ENCODE measurements at regions not wholly inside any gene's neighbourhood (a gene's known extent, or its start where the extent isn't known, plus 50 kb on each side); places are given as distances from the start of the nearest gene placed in this dataset.
"Not testable (repeated sequence)": the region's sequence is repeated elsewhere in the genome, so short reads cannot be mapped to it uniquely, and the experiment has no call there.

DNA sequence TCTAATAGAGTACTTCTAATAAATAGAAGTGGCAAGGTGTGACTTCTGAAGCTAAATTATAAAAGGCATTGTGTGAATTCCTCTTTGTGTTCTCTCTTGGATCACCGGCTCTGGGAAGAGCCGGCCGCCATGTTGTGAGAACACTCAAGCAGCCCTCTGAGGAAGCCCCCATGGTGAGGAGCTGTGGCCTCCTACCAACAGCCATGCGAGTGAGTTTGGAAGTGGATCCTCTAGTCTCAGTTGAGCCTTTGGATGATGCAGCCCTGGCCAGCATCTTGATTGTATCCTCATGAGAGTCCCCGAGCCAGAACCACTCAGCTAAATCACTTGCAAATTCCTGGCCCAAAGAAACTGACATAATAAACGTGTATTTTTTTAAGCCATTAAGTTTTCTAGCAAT, 94.5 kb upstream of the CARD11 start:
- DNase-seq = no peak

DNA sequence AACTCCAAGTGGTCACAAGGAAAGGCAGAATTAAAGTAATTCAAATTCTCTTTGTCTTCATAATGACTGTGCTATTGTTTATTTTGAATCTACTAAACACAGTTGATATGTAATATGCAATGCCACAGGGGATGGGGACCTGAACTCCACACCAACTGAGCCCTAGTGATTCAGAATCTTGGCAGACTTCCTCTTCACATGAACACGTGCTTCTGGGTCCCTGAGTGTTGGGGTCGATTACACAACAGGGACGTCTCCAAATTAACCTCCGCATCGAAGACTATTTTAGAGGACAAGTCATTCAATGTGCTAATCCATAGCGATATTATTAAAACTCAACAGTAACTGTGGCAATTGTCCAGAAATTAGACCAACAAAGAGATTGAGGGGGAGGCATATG, 95.3 kb upstream of the CARD11 start:
- no peak for DNase-seq

DNA sequence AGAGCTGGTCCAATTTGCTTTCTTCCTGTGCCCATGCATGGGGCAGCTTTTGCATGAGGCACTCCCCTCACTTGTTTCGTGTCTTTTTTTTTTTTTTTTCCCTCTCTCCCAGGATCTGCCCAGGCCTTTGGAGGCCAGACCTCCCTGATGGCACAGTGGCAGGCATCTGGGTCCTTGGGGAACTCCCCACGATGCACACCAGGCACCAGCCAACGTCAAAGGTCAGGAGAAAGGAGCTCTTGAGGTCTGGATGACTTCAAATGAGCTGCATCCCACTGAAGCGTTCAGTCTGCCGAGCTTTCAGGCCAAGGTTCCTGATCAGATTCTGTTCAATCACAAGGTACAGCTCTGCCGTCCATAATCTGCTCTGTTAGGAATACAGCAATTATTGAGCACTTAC, 97.2 kb upstream of the CARD11 start:
- no peak for DNase-seq

DNA sequence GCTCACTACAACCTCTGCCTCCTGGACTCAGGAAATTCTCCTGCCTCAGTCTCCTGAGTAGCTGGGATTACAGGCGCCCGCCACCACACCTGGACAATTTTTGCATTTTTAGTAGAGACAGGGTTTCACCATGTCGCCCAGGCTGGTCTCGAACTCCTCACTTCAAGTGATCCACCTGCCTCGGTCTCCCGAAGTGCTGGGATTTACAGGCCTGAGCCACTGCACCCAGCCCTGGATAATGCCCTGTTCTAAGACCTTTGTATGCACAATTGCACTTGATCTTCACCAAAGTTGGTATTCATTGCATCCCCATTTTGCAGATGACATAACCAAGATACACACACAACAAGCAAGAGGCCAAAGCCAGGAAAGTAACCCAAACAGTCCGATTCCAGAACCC, 97.7 kb upstream of the CARD11 start:
- no peak for DNase-seq

DNA sequence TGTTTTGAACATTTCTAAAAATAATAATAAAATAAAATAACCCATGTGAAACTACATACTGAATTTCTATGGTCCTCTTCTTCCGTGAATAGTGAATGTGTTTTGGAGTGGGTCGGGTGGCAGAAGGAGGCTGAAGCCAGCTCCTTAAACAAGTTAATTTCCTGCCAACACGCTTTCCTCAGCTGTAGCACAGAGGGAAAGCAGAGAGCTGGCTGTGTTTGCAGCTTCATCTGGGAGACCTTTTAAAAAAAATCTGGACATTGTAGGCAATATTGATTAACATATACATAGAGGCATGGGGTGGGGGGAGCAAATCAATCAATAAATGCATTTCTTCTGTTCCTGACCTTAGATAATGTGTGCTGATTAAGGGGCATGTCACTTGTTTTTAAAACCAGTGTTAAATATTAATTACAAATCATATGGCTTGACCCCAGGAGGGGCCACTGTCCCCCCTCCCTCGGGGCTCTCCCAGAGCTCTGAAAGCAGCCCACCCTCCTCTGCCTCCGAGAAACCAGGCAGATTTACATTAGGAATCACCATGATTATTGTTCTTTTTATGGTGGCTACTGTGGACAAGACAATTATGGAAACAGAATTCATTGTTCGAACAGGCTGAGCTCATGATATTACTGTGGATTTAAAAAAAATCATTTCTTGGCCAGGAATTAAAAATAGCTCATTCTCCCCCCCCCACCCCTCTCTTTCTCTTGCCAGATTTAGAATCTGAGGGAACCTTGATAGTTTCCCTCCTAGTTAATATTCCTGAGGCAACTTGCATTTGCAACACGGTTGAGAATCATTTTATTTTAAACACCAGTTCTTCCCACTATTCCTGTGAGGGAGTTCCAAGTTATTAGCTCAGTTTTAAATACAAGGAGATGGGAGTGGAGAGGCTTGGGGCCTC, 100.5 kb upstream of the CARD11 start:
- DNase-seq = no peak

DNA sequence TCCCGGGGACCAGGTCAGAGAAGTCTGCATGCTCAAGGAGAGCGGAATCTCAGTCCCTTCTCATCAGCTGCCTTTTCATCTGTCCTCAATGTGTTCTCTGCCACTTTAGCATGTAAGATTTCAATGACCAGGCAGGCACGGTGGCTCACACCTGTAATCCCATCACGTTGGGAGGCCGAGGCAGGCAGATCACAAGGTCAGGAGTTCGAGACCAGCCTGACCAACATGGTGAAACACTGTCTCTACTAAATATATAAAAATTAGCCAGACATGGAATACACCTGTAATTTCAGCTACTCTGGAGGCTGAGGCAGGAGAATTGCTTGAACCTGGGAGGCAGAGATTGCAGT, 101.1 kb upstream of the CARD11 start:
- DNase-seq = not testable (repeated sequence)

DNA sequence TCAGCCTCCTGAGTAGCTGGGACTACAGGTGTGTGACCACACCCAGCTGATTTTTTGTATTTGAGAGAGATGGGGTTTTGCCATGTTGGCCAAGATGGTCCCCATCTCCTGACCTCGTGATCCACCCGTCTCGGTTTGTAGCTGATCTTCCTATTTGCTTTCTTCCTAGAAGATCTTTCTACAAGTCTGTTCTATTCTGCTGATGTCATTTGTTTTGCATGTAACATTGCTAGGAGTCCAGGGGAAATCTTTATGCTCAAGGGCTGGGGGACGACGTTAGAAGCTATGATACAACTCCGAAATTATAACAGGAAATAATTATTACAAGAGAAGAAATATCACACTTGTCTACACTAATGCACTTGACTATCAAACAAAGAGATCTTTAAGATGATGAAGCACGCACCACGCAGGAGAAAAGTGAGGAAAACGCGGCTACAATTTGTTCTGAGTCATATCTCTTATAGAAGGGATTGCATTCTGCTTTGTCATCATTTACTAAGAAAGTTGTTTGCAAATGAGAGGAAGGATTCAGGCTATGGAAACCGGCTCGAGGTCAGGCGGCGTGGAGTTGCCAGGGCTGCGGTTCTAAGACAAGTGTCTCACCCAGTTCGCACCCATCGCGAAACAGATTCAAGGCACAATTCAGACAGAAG, 103.0 kb upstream of the CARD11 start:
- no peak for DNase-seq

DNA sequence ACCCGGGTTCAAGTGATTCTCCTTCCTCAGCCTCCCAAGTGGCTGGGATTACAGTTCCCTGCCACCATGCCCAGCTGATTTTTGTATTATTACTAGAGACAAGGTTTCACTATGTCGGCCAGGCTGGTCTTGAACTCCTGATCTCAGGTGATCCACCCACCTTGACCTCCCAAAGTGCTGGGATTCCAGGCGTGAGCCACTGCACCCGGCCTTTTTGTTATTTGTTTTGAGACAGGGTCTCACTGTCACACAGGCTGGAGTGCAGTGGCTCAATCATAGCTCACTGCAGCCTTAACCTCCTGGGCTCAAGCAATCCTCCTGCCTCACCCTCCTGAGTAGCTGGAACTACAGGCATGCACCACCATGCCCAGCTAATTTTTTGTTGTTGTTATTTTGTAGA, 104.8 kb upstream of the CARD11 start:
- DNase-seq = not testable (repeated sequence)

DNA sequence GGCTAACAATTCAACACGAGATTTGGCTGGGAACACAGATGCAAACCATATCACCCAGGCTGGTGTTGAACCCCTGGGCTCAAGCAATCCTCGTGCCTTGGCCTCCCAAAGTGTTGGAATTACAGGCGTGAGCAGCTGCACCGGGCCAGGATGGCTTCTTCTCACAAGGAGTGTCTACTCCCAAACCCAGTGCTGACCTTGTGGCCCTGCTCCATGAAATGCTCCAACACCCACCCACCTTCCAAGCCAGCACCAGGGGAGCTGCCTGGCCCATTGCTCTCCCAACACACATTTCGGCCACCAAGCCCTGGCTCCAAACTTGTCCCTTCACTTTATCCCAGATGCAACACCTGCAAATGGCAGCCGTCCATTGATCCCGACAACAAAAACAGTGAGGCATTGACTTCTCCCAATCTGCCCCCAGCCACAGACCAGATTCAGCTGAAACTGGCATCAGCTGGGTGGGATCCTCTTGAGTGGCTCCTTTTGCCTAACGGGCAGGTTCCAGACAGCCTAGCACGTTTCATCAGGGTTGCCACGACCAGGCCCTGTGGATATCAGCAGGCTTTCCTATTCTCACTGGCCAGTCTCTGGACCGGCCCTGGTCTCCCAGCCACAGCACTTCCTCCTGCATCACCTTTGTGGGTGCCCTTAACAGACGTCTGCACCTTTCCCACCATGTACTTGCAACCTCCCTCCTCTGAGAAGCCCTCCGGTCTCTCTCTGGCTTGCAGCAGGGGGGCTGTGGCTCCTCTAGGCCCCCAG, 105.7 kb upstream of the CARD11 start:
- DNase-seq = no peak

DNA sequence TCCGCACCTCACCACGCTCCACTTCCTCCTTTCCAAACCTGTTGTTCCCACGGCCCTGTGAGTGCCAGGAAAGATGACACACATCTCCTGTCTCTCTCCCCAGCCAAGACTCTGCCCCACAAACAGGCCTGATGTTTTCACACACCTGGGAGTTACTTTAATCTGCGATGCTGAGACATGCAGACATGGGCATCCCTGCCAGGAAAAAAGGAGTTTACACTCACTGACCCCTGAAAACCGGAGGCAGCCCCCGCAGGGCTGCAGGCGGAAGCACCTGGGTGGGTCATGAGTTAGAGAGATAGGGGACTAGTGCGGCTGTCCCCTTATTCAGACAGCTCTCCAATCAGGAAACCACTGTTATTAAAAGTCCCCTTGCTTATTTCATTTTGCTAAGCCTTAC, 106.4 kb upstream of the CARD11 start:
- no peak for DNase-seq

DNA sequence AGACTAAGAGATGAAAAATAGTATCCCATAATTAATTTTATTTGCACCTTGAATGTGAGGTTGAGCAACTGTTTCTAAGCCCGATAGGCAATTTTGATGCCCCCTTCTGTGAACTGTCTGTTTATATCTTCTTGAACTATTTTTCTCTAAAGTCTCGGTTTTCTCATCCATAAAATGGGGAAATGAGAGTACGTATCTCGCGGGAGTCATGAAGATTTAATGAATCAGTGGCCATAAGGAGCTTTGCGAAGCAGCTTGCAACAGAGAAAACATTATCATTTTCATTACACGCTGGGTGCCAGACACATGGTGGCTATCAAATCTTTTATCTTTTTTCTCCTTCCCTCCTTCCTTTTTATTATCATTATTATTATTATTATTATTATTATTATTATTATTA, 108.1 kb upstream of the CARD11 start:
- DNase-seq = no peak

DNA sequence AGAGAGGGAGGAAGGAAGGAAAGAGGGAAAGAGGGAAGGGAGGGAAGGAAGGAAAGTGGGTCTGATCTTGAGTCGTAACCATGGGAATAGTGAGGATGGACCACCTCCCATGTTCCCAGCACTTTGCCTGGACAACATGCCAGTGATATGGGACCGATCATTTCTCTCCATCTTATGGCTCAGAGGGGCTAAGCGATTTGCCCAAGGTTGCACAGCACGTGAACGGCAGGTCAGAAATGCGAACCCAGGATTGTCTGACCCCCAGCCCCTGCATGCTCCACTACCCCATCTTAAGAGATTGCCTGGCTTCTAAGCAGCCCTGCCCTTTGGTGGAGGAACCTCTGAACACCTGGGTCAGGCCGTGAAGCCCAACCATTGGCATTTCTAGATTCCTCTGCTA, 109.0 kb upstream of the CARD11 start:
- DNase-seq = no peak

DNA sequence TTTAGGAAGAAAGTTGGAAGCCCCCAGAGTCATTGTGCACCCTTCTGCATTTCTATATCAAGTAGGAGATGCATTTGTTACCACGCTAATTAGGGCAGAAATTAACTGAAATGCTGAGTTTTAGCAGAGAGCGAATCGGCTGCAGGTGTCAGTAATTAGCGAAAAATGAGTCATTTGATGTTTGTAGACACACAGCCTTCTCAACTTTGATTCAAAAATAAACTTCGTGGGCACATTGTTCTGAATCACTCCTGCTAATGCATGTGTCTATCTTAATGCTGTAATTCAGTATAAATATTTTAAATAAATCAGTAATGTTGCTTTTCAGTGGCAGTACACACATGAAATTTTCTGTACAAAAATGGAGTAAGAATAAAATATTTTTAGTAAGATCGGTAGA, 109.5 kb upstream of the CARD11 start:
- no peak for DNase-seq

DNA sequence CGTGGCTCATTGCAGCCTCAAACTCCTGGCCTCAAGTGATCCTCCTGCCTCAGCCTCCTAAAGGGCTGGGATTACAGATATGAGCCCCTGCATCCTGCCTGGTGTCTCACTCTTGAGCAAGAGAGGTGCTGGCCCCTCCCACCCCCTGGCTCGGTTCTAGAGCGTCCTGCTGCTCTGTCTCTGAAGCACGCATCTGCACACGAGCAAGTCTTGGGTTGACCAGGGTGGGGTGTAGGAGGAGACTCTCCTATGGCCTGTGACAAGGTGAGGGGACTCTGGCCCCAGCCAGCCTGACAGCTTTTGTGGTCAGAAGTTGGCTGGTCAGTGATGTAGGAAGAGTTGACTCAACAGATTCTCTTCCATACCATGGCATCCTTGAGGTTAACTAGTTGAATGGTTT, 110.7 kb upstream of the CARD11 start:
- no peak for DNase-seq

DNA sequence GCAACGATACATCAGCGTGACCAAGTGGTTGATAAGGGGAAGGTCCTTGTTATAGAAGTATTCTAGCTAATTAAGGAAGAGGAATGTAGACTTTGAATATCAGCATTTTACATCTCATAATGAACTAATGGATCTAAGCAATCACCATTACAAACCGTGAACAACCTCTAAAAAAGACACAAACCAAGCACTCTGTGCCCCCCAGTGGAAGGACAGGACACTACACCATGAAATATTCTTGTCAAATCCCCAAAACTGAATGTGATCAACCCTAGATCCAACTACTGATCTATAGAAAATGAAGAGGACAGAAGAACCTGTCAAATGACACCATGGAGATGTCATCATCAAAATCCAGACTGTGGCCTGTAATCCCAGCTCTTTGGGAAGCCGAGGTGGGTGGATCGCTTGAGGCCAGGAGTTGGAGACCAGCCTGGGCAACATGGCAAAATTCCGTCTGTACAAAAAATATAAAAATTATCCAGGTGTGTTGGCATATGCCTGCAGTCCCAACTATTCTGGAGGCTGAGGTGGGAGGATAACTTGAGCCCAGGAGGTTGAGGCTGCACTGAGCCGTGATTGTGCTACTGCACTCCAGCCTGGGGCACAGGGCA, 111.3 kb upstream of the CARD11 start:
- peak; percentile 42 for DNase-seq

DNA sequence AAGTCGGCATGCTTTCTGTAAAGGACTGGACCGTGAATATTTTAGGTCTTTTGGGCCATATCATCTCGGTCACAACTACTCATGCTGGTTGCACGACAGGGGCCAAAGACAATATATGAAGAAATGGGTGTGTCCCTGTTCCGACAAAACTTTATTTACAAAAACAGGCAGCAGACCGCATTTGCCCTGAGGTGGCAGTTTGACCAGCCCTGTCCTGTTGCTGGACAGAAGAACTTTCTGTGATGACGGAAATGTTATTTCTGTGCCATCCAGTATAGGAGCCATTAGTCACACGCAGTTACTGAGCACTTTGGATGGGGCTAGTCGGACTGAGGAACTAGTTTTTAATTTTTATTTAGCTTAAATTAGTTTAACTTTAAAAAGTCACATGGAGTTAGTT, 112.8 kb upstream of the CARD11 start:
- DNase-seq = no peak

DNA sequence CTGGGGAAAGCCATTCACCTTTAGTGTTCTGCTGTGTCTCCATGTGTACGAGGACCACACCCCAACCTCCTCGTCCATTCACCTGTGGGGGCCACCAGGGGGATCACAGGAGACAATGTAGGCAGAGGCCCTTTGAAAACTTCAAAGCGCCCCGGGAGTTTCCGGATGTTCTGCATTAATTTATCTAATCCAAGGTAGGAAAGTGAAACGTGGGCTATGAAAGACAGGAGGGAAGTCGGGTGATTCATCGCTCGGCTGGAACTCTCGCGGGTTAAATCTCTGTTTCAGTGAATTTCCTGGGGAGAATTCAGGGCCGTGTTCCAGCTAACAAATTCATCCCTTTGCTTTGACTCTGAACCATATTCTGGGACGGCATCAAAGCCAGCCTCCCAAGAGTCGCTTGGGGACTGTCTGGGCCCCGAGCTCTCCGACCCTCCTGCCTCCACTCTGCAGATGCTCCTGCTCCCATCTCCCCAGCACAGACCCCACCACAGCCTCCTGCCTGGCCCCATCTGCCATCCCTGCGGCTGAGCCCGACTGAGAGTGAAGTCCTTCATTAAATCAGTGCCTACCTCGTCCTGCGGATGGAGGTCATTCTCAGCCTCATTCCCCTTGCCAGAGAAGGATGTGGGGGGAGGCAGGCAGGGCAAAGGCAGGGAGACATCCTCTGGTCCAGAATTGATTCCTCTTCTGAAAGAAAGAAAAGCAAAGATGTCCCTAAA, 114.1 kb upstream of the CARD11 start:
- no peak for DNase-seq

DNA sequence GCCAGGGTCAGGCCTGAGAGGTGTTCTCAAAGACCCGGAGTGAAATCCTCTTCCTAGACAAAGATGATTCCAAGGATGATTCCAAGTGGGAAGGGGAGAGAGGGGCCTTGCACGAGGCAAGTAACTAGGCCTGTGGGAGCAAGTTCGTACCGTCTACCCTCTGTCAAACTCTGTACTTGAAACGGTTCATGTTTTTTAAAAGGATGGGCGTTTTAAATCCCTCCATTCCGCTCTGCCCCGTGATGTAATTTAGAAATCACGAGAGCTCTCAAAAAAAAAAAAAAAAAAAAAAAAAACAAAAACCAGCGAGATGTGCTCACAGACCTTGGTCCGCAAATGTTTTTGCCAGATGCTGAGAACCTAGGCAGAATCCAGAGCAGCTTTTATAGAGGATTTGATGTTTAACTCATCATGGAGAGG, 114.7 kb upstream of the CARD11 start:
- DNase-seq = no peak

DNA sequence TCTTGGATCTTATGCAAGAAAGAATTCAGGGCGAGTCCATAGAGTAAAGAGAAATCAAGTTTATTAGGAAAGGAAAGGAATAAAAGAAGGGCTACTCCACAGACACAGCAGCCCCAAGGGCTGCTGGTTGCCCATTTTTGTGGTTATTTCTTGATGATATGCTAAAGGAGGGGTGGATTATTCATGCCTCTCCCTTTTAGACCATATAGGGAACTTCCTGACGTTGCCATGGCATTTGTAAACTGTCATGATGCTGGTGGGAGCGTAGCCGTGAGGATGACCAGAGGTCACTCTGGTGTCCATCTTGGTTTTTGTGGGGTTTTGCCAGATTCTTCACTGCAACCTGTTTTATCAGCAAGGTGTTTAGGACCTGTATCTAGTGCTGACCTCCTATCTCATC, 115.4 kb upstream of the CARD11 start:
- DNase-seq = no peak

DNA sequence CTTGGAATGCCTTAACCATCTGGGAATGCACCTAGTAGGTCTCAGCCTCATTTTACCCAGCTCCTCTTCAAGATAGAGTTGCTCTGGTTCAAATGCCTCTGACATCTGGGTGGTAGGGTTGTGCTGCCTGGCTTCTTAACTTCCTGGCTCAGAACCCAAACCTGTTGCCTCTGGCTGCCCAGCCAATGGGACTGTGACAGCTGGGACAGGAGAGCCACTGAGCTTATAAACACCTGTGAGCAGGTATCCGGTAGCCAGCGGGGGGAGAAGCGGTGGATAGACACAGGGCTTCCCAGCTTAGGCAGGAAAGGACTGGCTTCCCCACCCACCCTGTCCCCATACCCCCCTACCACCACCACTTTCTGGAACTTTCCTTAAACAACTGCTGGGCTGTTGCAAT, 115.8 kb upstream of the CARD11 start:
- DNase-seq = no peak

DNA sequence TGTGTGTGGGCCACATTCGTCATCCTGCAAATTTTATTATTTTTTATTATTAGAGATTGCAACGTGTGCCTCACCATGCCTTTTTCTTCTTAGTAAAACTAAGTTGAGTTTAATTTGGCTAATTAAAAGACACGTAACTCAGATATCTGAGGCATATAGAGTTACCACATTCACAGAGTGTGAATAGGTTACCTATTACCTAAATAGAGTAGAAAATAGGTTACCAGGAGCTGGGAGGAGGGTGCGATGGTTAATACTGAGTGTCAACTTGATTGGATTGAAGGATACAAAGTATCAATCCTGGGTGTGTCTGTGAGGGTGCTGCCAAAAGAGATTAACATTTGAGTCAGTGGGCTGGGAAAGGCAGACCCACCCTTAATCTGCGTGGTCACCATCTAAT, 116.3 kb upstream of the CARD11 start:
- DNase-seq = not testable (repeated sequence)

DNA sequence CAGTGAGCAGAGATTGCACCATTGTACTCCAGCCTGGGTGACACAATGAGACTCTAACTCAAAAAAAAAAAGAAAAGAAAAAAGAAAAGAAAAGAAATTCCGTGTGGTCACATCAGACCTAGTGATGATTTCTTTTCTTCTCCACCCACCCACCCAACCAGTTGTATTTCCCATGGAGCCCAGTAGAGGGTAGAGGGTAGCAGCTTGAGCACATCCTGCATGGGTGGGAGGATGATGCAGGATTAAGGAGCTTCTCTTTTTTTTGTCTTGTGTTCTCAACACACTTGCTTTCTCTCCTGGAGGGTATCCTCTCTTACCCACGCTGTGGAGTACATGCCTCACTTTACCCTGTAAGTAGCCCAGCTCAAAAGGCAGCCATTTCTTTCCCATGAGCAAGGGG, 118.6 kb upstream of the CARD11 start:
- no peak for DNase-seq

DNA sequence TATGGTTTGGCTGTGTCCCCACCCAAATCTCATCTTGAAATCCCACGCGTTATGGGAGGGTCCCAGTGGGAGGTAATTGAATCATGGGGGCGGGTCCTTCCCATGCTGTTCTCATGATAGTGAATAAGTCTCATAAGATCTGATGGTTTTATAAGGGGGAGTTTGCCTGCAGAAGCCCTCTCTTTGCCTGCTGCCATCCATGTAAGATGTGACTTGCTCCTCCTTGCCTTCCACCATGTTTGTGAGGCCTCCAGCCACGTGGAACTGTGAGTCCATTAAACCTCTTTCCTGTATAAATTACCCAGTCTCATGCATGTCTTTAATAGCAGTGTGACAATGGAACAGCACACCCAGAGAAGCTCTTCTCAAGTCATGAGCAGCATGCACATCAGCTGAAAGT, 119.1 kb upstream of the CARD11 start:
- not testable (repeated sequence) for DNase-seq

Data from stimulated activated CD4-positive, alpha-beta T cell treated with anti-CD3 and anti-CD28 coated beads, Interleukin-12 subunit alpha, Interleukin-12 subunit beta, amount 100 ng/mL, for 4 hours (primary cell).